DND-41 (cell line): ENCODE measurements at regions not wholly inside any gene's neighbourhood (a gene's known extent, or its start where the extent isn't known, plus 50 kb on each side); places are given as distances from the start of the nearest gene placed in this dataset.
A peak's percentile ranks its signal among the peaks of the same experiment; 100 is the strongest.

Experiments
- ATAC-seq: fragments of 200-7000 bp; cut with Tn5 transposase; 3 replicates; pipeline ENCODE4 v1.9.1; 2021; ENCODE audit warnings: low read depth; ENCODE audit not compliant: insufficient read depth
- DNase-seq: peaks from one replicate; pipeline ENCODE4 v3.0.0-alpha.2; 2020
- H2AFZ ChIP-seq: 2 replicates; pipeline ENCODE4 v1.6.0; 2012; ENCODE audit warnings: low read depth, low read length
- H3K27ac ChIP-seq: 2 replicates; pipeline ENCODE4 v1.5.1; 2012; ENCODE audit warnings: low read length, inconsistent platforms
- H3K27me3 ChIP-seq: fragments of 200-600 bp; sonication (generic); 2 replicates; pipeline ENCODE4 v1.6.0; 2012; ENCODE audit warnings: low read length, mild to moderate bottlenecking, inconsistent platforms; ENCODE audit not compliant: insufficient read depth, poor library complexity
- H3K36me3 ChIP-seq: 2 replicates; pipeline ENCODE4 v1.5.1; 2012; ENCODE audit warnings: low read length, inconsistent platforms; ENCODE audit not compliant: insufficient read depth
- H3K4me1 ChIP-seq: 2 replicates; pipeline ENCODE4 v1.5.1; 2012; ENCODE audit warnings: mild to moderate bottlenecking, low read length; ENCODE audit not compliant: insufficient read depth
- H3K4me2 ChIP-seq: 2 replicates; pipeline ENCODE4 v1.6.0; 2012; ENCODE audit warnings: mild to moderate bottlenecking, moderate library complexity, low read length, inconsistent platforms; ENCODE audit not compliant: insufficient read depth
- H3K4me3 ChIP-seq, 2 experiments: fragments of 200-600 bp in 1 of 2; shearing (Covaris generic) in 1 of 2; 2 replicates each; pipeline ENCODE4 v1.5.1; 2012 to 2016; ENCODE audit warnings: inconsistent platforms in 2 of 2, low read length in 2 of 2, mild to moderate bottlenecking in 2 of 2, low read depth in 1 of 2, moderate library complexity in 1 of 2
- H3K79me2 ChIP-seq: 2 replicates; pipeline ENCODE4 v1.6.0; 2012; ENCODE audit warnings: low read length, inconsistent platforms; ENCODE audit not compliant: insufficient read depth
- H3K9ac ChIP-seq: 2 replicates; pipeline ENCODE4 v1.6.0; 2012; ENCODE audit warnings: low read depth, mild to moderate bottlenecking, inconsistent platforms, low read length, moderate library complexity
- H3K9me3 ChIP-seq: 2 replicates; pipeline ENCODE4 v1.5.1; 2012; ENCODE audit warnings: low read length, moderate library complexity, mild to moderate bottlenecking, inconsistent platforms; ENCODE audit not compliant: insufficient read depth, severe bottlenecking
- H4K20me1 ChIP-seq: 2 replicates; pipeline ENCODE4 v1.6.0; 2012; ENCODE audit warnings: low read length; ENCODE audit not compliant: insufficient read depth
- CTCF ChIP-seq: IDR thresholded peaks from 2 replicates; pipeline ENCODE4 v1.5.1; 2012; ENCODE audit warnings: borderline replicate concordance, low read length, moderate library complexity, mild to moderate bottlenecking; ENCODE audit not compliant: poor library complexity, severe bottlenecking; ENCODE audit errors: extremely low read depth
- EZH2 ChIP-seq: IDR thresholded peaks from 3 replicates; pipeline ENCODE4 v1.6.1; 2012; ENCODE audit warnings: borderline replicate concordance, low read depth, mild to moderate bottlenecking, moderate library complexity, low read length, inconsistent platforms; ENCODE audit not compliant: severe bottlenecking

GRCh38 chr3:163481738-163482137 is 1596.6 kb downstream of the SI start:
- Histone ChIP-seq H3K9me3 (no peaks in the 10 kb centered on the region), H4K20me1 (no peaks in the 10 kb centered on the region)

GRCh38 chr3:163476179-163476578 is 1602.1 kb downstream of the SI start:
- H3K4me1 ChIP-seq, result no peaks in the 10 kb centered on the region
- TF ChIP-seq EZH2, result no peak
- peak; percentile 45 for TF ChIP-seq CTCF
- H3K4me2 ChIP-seq, result no peak overlapping the region
- H2AFZ ChIP-seq, result no peak overlapping the region
- H3K27me3 ChIP-seq, result no peaks in the 10 kb centered on the region
- H3K27ac ChIP-seq, result no peak overlapping the region
- no peak overlapping the region for H3K4me3 ChIP-seq
- H4K20me1 ChIP-seq, result no peaks in the 10 kb centered on the region
- H3K9ac ChIP-seq, result no peak overlapping the region
- ATAC-seq (0 out of 3 replicates have a peak, but pooled peaks have one; percentile 29), DNase-seq (no peak)
- no peaks in the 10 kb centered on the region for H3K79me2 ChIP-seq
- no peaks in the 10 kb centered on the region for H3K36me3 ChIP-seq
- peaks cover 2% of the 10 kb centered on the region for H3K9me3 ChIP-seq

More at GRCh38 chr3:163481738-163482137, 1596.6 kb downstream of the SI start:
- Histone ChIP-seq H3K4me3 (no peak overlapping the region), H3K27ac (no peak overlapping the region), H3K79me2 (no peaks in the 10 kb centered on the region), H3K4me2 (no peak overlapping the region), H3K9ac (no peak overlapping the region), H3K36me3 (no peaks in the 10 kb centered on the region), H3K27me3 (no peaks in the 10 kb centered on the region), H2AFZ (no peak overlapping the region), H3K4me1 (no peaks in the 10 kb centered on the region)
- TF ChIP-seq CTCF, result no peak
- no peak for TF ChIP-seq EZH2
- no peak; the same call in 2 of the 3 replicates for ATAC-seq
- no peak for DNase-seq

GRCh38 chr3:163474766-163475165 is 1603.5 kb downstream of the SI start:
- Histone ChIP-seq H3K4me2 (no peak overlapping the region), H2AFZ (no peak overlapping the region), H3K4me1 (no peaks in the 10 kb centered on the region), H3K9ac (no peak overlapping the region), H3K9me3 (peaks cover 2% of the 10 kb centered on the region), H3K27me3 (no peaks in the 10 kb centered on the region), H3K79me2 (no peaks in the 10 kb centered on the region), H4K20me1 (no peaks in the 10 kb centered on the region), H3K4me3 (no peak overlapping the region), H3K27ac (no peak overlapping the region), H3K36me3 (no peaks in the 10 kb centered on the region)
- no peak for DNase-seq
- no peak for ATAC-seq
- no peak for TF ChIP-seq CTCF
- no peak for TF ChIP-seq EZH2
